ENCODE measurements at regions not wholly inside any gene's neighbourhood (a gene's known extent, or its start where the extent isn't known, plus 50 kb on each side); places are given as distances from the start of the nearest gene placed in this dataset.

DNA sequence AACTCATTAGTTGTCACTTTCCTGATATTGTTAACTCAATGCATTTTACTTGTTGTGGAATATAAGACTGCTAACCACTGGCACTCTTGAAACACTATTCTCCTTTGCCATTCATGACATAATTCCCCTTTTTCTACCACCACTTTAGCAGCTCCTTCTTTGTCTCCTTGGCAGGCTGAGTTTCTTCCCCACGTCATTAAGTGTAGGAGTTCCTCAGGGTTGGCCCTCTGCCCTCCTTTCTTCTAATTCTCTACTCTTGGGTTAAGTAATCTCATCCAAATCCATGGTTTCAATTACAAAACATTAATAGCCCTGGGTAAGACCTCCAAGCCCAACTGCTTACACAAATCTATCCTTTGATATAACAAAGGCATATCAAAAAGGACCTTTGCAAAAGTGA is 175.1 kb downstream of the HGF start:
- H3K9me3 ChIP-seq (ENCODE audit: insufficient read depth, low read length) = no peaks in the 10 kb centered on the region
- no peak for DNase-seq (ENCODE audit: low read depth, low spot score)
- H3K9ac ChIP-seq (ENCODE audit: insufficient read length, low read depth) = no peak overlapping the region
- no peak for TF ChIP-seq SUZ12 (IDR thresholded peaks at IDR 0.05; ENCODE audit: extremely low read depth, insufficient read depth, insufficient read length)
- no peak for TF ChIP-seq YY1 (IDR thresholded peaks at IDR 0.05; ENCODE audit: insufficient read depth, insufficient read length)
- TF ChIP-seq ZNF274 (IDR thresholded peaks at IDR 0.05; ENCODE audit: low read depth, low read length) = no peak
- H3K4me1 ChIP-seq (ENCODE audit: insufficient read depth, insufficient read length) = no peaks in the 10 kb centered on the region
- H3K4me3 ChIP-seq (ENCODE audit: insufficient read length, low read depth) = no peak overlapping the region
- H3K27me3 ChIP-seq (ENCODE audit: insufficient read depth, insufficient read length) = no peaks in the 10 kb centered on the region
- H3K36me3 ChIP-seq (ENCODE audit: insufficient read depth, insufficient read length, low read length) = no peaks in the 10 kb centered on the region

DNA sequence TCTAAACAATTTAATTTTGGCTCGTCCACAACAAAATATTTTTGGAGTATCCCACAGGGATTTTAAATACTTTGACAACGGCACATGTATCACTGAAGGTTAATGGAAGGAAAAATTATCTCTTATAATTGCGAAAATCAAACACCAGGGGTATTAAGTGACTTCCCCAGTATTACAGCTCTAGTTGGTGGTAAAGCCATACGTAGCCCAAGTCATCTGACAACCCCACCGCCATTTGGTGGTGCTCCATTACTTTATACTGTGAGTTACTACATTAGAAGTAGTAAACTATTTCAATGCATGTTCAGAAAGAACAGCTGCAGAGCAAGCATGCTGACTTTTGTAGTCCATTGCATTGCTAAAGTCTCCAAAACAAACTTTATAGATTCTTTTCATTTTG is 179.7 kb downstream of the HGF start:
- TF ChIP-seq YY1 (IDR thresholded peaks at IDR 0.05; ENCODE audit: insufficient read depth, insufficient read length) (no peak), SUZ12 (IDR thresholded peaks at IDR 0.05; ENCODE audit: extremely low read depth, insufficient read depth, insufficient read length) (no peak), ZNF274 (IDR thresholded peaks at IDR 0.05; ENCODE audit: low read depth, low read length) (no peak)
- Histone ChIP-seq H3K4me3 (ENCODE audit: insufficient read length, low read depth) (no peak overlapping the region), H3K9ac (ENCODE audit: insufficient read length, low read depth) (no peak overlapping the region), H3K36me3 (ENCODE audit: insufficient read depth, insufficient read length, low read length) (no peaks in the 10 kb centered on the region), H3K9me3 (ENCODE audit: insufficient read depth, low read length) (no peaks in the 10 kb centered on the region), H3K4me1 (ENCODE audit: insufficient read depth, insufficient read length) (no peaks in the 10 kb centered on the region), H3K27me3 (ENCODE audit: insufficient read depth, insufficient read length) (no peaks in the 10 kb centered on the region)
- DNase-seq (ENCODE audit: low read depth, low spot score) = no peak

- H3K9me3 ChIP-seq (ENCODE audit: insufficient read depth, low read length) = no peaks in the 10 kb centered on the region
- TF ChIP-seq SUZ12 (IDR thresholded peaks at IDR 0.05; ENCODE audit: extremely low read depth, insufficient read depth, insufficient read length) (no peak), ZNF274 (IDR thresholded peaks at IDR 0.05; ENCODE audit: low read depth, low read length) (no peak), YY1 (IDR thresholded peaks at IDR 0.05; ENCODE audit: insufficient read depth, insufficient read length) (no peak)
- H3K4me3 ChIP-seq (ENCODE audit: insufficient read length, low read depth) = no peak overlapping the region
- no peak overlapping the region for H3K9ac ChIP-seq (ENCODE audit: insufficient read length, low read depth)
- no peaks in the 10 kb centered on the region for H3K27me3 ChIP-seq (ENCODE audit: insufficient read depth, insufficient read length)
- DNase-seq (ENCODE audit: low read depth, low spot score) = no peak
- no peaks in the 10 kb centered on the region for H3K36me3 ChIP-seq (ENCODE audit: insufficient read depth, insufficient read length, low read length)
- no peaks in the 10 kb centered on the region for H3K4me1 ChIP-seq (ENCODE audit: insufficient read depth, insufficient read length)
These were observed 185.2 kb downstream of the HGF start for GRCh38 chr7:81584667-81585066.

- no peak for TF ChIP-seq ZNF274 (IDR thresholded peaks at IDR 0.05; ENCODE audit: low read depth, low read length)
- no peak for TF ChIP-seq SUZ12 (IDR thresholded peaks at IDR 0.05; ENCODE audit: extremely low read depth, insufficient read depth, insufficient read length)
- TF ChIP-seq YY1 (IDR thresholded peaks at IDR 0.05; ENCODE audit: insufficient read depth, insufficient read length) = no peak
- no peak for DNase-seq (ENCODE audit: low read depth, low spot score)
- Histone ChIP-seq H3K9me3 (ENCODE audit: insufficient read depth, low read length) (no peaks in the 10 kb centered on the region), H3K4me1 (ENCODE audit: insufficient read depth, insufficient read length) (no peaks in the 10 kb centered on the region), H3K36me3 (ENCODE audit: insufficient read depth, insufficient read length, low read length) (no peaks in the 10 kb centered on the region), H3K27me3 (ENCODE audit: insufficient read depth, insufficient read length) (no peaks in the 10 kb centered on the region), H3K9ac (ENCODE audit: insufficient read length, low read depth) (no peak overlapping the region), H3K4me3 (ENCODE audit: insufficient read length, low read depth) (no peak overlapping the region)
These were observed 185.8 kb downstream of the HGF start for GRCh38 chr7:81583882-81584533.

GRCh38 chr7:81583090-81583489 is 186.8 kb downstream of the HGF start:
- Histone ChIP-seq H3K4me1 (ENCODE audit: insufficient read depth, insufficient read length) (no peaks in the 10 kb centered on the region), H3K27me3 (ENCODE audit: insufficient read depth, insufficient read length) (no peaks in the 10 kb centered on the region), H3K36me3 (ENCODE audit: insufficient read depth, insufficient read length, low read length) (no peaks in the 10 kb centered on the region), H3K9me3 (ENCODE audit: insufficient read depth, low read length) (no peaks in the 10 kb centered on the region), H3K4me3 (ENCODE audit: insufficient read length, low read depth) (no peak overlapping the region), H3K9ac (ENCODE audit: insufficient read length, low read depth) (no peak overlapping the region)
- no peak for DNase-seq (ENCODE audit: low read depth, low spot score)
- TF ChIP-seq SUZ12 (IDR thresholded peaks at IDR 0.05; ENCODE audit: extremely low read depth, insufficient read depth, insufficient read length) (no peak), ZNF274 (IDR thresholded peaks at IDR 0.05; ENCODE audit: low read depth, low read length) (no peak), YY1 (IDR thresholded peaks at IDR 0.05; ENCODE audit: insufficient read depth, insufficient read length) (no peak)

DNA sequence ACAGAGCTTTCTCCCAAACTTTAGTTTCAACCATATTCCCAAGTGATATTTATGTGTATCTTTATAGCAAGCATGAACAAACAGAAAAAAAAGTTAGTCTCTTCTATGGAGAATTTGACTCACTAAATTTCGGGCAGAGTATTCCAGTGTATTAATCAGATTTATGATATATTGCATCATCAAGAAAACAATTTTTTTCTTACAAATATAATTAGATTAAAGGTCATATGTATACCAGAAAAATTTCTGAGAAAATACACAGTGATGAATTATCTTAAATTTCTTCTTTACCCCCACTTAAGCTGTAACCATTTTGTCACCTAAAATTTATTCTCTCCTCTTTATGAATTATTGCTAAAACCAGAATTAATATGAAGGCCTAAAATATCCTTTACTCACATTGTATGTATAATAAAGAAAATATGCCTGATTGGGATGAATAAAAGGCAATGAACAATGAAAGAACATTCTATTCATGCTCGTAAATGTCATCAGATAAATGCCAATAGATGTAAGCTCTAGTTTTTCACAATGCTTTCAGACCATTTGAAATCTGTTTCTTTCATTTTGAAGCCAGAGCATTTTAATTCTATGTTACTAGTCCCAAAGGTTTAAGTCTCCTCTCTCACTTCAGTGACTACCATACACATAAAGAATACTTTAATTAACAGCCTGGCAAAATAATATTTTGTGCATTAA is 192.1 kb downstream of the HGF start:
- no peak overlapping the region for H3K9ac ChIP-seq (ENCODE audit: insufficient read length, low read depth)
- no peaks in the 10 kb centered on the region for H3K27me3 ChIP-seq (ENCODE audit: insufficient read depth, insufficient read length)
- TF ChIP-seq ZNF274 (IDR thresholded peaks at IDR 0.05; ENCODE audit: low read depth, low read length) = no peak
- TF ChIP-seq YY1 (IDR thresholded peaks at IDR 0.05; ENCODE audit: insufficient read depth, insufficient read length) = no peak
- TF ChIP-seq SUZ12 (IDR thresholded peaks at IDR 0.05; ENCODE audit: extremely low read depth, insufficient read depth, insufficient read length) = no peak
- no peak for DNase-seq (ENCODE audit: low read depth, low spot score)
- no peaks in the 10 kb centered on the region for H3K36me3 ChIP-seq (ENCODE audit: insufficient read depth, insufficient read length, low read length)
- H3K9me3 ChIP-seq (ENCODE audit: insufficient read depth, low read length) = no peaks in the 10 kb centered on the region
- no peak overlapping the region for H3K4me3 ChIP-seq (ENCODE audit: insufficient read length, low read depth)
- no peaks in the 10 kb centered on the region for H3K4me1 ChIP-seq (ENCODE audit: insufficient read depth, insufficient read length)

- no peak for DNase-seq (ENCODE audit: low read depth, low spot score)
- no peak overlapping the region for H3K4me3 ChIP-seq (ENCODE audit: insufficient read length, low read depth)
- H3K9me3 ChIP-seq (ENCODE audit: insufficient read depth, low read length) = no peaks in the 10 kb centered on the region
- H3K27me3 ChIP-seq (ENCODE audit: insufficient read depth, insufficient read length) = no peaks in the 10 kb centered on the region
- no peak overlapping the region for H3K9ac ChIP-seq (ENCODE audit: insufficient read length, low read depth)
- TF ChIP-seq YY1 (IDR thresholded peaks at IDR 0.05; ENCODE audit: insufficient read depth, insufficient read length) (no peak), SUZ12 (IDR thresholded peaks at IDR 0.05; ENCODE audit: extremely low read depth, insufficient read depth, insufficient read length) (no peak), ZNF274 (IDR thresholded peaks at IDR 0.05; ENCODE audit: low read depth, low read length) (no peak)
- no peaks in the 10 kb centered on the region for H3K4me1 ChIP-seq (ENCODE audit: insufficient read depth, insufficient read length)
- H3K36me3 ChIP-seq (ENCODE audit: insufficient read depth, insufficient read length, low read length) = no peaks in the 10 kb centered on the region
These were observed 195.0 kb downstream of the HGF start for GRCh38 chr7:81574723-81575326.
